Activated naive CD4-positive, alpha-beta T cell treated with anti-CD3 and anti-CD28 coated beads for 36 hours (primary cell): ENCODE measurements at regions not wholly inside any gene's neighbourhood (a gene's known extent, or its start where the extent isn't known, plus 50 kb on each side); places are given as distances from the start of the nearest gene placed in this dataset.
"Not testable (repeated sequence)": the region's sequence is repeated elsewhere in the genome, so short reads cannot be mapped to it uniquely, and the experiment has no call there.

Source experiments
- CTCF ChIA-PET: fragments of 350-600 bp; sonication (Branson Sonifier 250); formaldehyde crosslinking; loops from one replicate; lab custom pipeline; 2021; ENCODE audit warnings: antibody characterized with exemption; lab: Charles Lee
- DNase-seq: peaks from one replicate; pipeline ENCODE4 v3.0.0-alpha.2; 2020
- H3K27ac Mint-ChIP-seq: one replicate; pipeline ENCODE4 v1.8.0; 2021; ENCODE audit warnings: mild to moderate bottlenecking, mixed read lengths
- H3K27me3 Mint-ChIP-seq: one replicate; pipeline ENCODE4 v1.8.0; 2021; ENCODE audit warnings: low read depth, mixed read lengths
- H3K36me3 Mint-ChIP-seq: one replicate; pipeline ENCODE4 v1.8.0; 2021; ENCODE audit warnings: low read depth, mixed read lengths
- H3K4me1 Mint-ChIP-seq: one replicate; pipeline ENCODE4 v1.8.0; 2021; ENCODE audit warnings: low read depth, mixed read lengths
- H3K4me3 Mint-ChIP-seq: one replicate; pipeline ENCODE4 v1.8.0; 2021; ENCODE audit warnings: mild to moderate bottlenecking, moderate library complexity, mixed read lengths
- H3K9me3 Mint-ChIP-seq: one replicate; pipeline ENCODE4 v1.8.0; 2021; ENCODE audit warnings: mixed read lengths
- intact Hi-C: fragments of 100-400 bp; cut with micrococcal nuclease; formaldehyde crosslinking; loops from one replicate; pipeline ENCODE4 v1.15.1; 2023

DNA sequence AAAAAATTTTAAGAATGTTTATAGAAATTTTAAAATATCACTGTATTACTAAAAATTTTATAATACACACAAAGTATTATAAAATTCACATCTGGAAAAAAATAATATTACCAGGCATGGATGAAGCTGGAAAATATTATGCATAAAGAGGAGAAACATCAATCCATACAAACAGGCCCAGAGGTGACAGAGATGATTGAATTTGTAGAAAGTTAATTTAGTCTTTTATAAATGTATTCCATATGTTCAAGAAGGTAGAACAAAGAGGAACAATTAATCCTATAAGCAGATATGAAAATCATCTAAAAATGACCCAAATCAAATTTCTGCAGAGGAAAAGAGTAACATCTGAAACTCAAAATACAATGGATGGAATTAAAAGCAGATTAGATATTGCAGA, 605.2 kb upstream of the CELF4 start:
- H3K4me3 Mint-ChIP-seq = no peak overlapping the region
- DNase-seq = no peak
- CTCF ChIA-PET = no interaction called here
- H3K27me3 Mint-ChIP-seq = no peaks in the 10 kb centered on the region
- H3K36me3 Mint-ChIP-seq = no peaks in the 10 kb centered on the region
- H3K4me1 Mint-ChIP-seq = no peaks in the 10 kb centered on the region
- peaks cover 2% of the 10 kb centered on the region for H3K9me3 Mint-ChIP-seq
- no peak overlapping the region for H3K27ac Mint-ChIP-seq
- intact Hi-C loops = no loop called here

DNA sequence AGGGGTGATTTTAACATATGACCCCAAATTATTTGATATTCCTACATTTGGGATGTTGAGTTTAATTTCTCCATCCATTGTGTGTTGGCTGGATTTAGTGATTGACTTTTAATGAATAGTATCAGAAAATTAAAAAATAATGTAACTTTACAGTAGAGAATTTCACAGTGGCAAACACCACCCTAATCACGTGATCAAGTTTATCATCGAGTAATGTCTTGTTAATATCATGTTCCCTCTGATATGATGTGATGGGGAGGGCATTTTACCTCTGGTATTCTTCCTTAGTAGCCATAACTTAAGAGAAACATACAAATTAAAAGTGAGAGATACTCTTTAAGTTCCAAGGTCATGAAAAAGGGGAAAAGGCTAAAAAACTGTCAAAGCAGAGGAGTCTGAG, 602.0 kb upstream of the CELF4 start:
- CTCF ChIA-PET = no interaction called here
- H3K27me3 Mint-ChIP-seq = no peaks in the 10 kb centered on the region
- intact Hi-C loops = no loop called here

DNA sequence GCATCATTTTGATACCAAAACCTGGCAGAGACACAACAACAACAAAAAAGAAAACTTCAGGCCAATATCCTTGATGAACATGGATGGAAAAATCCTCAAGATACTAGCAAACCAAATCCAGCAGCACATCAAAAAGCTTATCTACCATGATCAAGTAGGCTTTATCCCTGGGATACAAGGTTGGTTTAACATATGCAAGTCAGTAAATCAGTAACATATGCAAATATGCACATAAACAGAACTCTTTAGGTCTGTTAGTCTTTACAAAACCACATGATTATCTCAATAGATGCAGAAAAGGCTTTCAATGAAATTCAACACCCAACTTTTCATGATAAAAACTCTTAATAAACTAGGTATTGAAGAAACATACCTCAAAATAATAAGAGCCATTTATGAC, 587.5 kb upstream of the CELF4 start:
- H3K27ac Mint-ChIP-seq, H3K4me1 Mint-ChIP-seq, H3K4me3 Mint-ChIP-seq, intact Hi-C loops, CTCF ChIA-PET, H3K27me3 Mint-ChIP-seq, H3K36me3 Mint-ChIP-seq, DNase-seq: not testable (repeated sequence)
- peaks cover 19% of the 10 kb centered on the region for H3K9me3 Mint-ChIP-seq

More for the DNA sequence above, 602.0 kb upstream of the CELF4 start:
- Mint-ChIP-seq H3K4me1 (no peaks in the 10 kb centered on the region), H3K4me3 (no peak overlapping the region), H3K27ac (no peak overlapping the region), H3K36me3 (no peaks in the 10 kb centered on the region), H3K9me3 (no peaks in the 10 kb centered on the region)
- DNase-seq = no peak

DNA sequence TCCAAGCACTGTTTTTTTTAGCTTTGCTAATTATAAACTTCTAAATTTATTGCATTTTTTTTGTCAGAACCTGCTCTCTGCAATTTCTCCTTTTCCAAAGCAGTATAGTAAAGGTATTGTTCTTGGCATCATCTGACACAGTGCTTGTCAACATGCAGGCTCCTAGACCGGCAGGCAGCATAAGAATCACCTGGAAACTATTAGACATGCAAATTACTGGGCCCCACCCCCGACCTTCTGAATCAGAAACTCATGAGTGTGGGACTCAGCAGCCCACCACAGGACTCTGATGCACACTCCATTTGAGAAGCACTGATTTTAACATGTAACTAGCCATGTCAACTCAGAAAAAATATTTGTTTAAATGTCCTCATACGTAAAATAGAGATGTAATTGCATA, 551.1 kb upstream of the CELF4 start:
- no peaks in the 10 kb centered on the region for H3K4me1 Mint-ChIP-seq
- CTCF ChIA-PET = no interaction called here
- intact Hi-C loops = no loop called here

DNA sequence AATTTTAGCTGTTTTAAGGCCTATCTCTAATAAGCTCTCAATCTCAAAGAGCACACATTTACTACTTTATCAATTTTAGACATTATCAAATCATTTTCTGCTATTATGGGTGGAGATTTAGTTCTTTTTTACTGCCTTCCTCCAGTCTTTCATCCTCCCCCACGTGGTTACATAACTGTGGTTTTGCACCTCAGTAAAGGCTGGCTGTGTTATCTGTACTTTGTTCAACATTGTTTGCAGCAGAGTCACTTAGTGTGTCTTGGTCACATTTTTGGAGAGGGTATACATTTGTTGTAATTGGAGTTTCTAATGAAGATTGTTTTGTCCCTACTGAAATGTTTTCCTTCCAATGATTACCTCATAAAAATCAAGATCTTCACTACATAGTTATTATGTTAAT, 549.6 kb upstream of the CELF4 start:
- intact Hi-C loops = no loop called here
- no peak overlapping the region for H3K4me3 Mint-ChIP-seq
- H3K36me3 Mint-ChIP-seq = no peaks in the 10 kb centered on the region
- H3K4me1 Mint-ChIP-seq = no peaks in the 10 kb centered on the region
- DNase-seq = no peak
- no peak overlapping the region for H3K27ac Mint-ChIP-seq
- H3K9me3 Mint-ChIP-seq = peaks cover 5% of the 10 kb centered on the region
- CTCF ChIA-PET = no interaction called here
- no peaks in the 10 kb centered on the region for H3K27me3 Mint-ChIP-seq

More for the DNA sequence above, 551.1 kb upstream of the CELF4 start:
- H3K4me3 Mint-ChIP-seq = no peak overlapping the region
- DNase-seq = no peak
- H3K9me3 Mint-ChIP-seq = no peaks in the 10 kb centered on the region
- H3K27ac Mint-ChIP-seq = no peak overlapping the region
- no peaks in the 10 kb centered on the region for H3K27me3 Mint-ChIP-seq
- no peaks in the 10 kb centered on the region for H3K36me3 Mint-ChIP-seq

DNA sequence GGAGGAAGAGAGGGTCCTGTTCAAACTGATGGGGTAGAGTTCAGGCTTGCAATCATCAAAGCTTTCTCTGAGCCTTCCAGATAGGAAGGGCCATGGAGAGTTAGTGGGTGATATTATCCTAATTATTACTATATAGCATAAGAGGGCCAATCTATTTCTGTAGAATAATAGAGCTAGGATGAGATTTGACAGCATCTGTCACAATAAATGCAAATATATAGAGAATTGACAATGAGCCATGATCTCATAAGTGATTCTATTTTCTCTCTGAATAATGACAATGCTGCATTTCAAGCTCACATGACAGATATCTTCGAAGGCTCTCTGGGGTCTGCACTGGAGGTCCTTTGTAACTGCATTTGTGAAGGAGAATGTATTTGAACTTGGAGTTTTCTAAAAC, 521.9 kb upstream of the CELF4 start:
- Mint-ChIP-seq H3K27ac (no peak overlapping the region), H3K36me3 (no peaks in the 10 kb centered on the region), H3K27me3 (no peaks in the 10 kb centered on the region), H3K4me1 (no peaks in the 10 kb centered on the region), H3K9me3 (no peaks in the 10 kb centered on the region), H3K4me3 (no peak overlapping the region)
- intact Hi-C loops = no loop called here
- no peak for DNase-seq
- CTCF ChIA-PET = no interaction called here

DNA sequence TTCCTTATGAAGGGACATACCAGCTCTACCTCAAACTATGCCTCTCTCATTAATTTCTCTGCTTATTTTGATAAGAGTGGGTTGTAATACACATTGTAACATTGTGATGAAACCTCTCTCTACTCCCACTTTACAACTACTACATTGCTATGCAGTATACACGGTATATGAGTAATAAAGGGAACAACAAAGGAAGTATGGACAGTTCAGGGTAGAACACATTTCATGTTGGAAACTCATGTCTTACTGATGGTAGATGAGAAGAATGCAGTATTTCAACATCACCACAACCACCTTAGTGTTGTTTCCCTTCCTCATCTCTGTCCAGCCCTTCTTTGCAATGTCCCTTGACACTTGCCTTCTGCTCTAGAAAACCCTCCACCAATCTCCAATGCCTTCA, 515.9 kb upstream of the CELF4 start:
- Mint-ChIP-seq H3K27me3 (no peaks in the 10 kb centered on the region), H3K27ac (no peak overlapping the region), H3K4me1 (no peaks in the 10 kb centered on the region), H3K36me3 (no peaks in the 10 kb centered on the region), H3K4me3 (no peak overlapping the region), H3K9me3 (peaks cover 2% of the 10 kb centered on the region)
- DNase-seq = no peak
- CTCF ChIA-PET = no interaction called here
- intact Hi-C loops = no loop called here

DNA sequence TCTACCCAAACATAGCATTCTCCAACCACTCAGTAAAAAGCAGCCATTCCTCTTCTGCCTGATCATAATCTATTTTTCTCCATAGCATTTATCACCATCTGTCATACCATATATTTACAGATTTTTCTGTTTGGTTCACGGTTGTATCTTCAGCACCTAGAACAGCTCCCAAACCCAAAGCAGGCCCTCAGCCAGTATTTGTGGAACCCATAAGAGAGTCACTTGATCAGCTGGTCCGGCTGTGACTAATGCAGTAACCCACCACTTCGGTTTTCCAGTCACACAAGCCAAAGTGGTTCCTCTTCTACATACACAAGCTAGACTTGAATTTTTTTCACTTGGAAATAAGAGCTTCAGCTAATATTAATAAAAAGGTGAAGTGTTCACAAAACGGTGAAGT, 511.6 kb upstream of the CELF4 start:
- Mint-ChIP-seq H3K9me3 (peaks cover 4% of the 10 kb centered on the region), H3K4me1 (no peaks in the 10 kb centered on the region), H3K36me3 (no peaks in the 10 kb centered on the region), H3K27ac (no peak overlapping the region), H3K27me3 (no peaks in the 10 kb centered on the region), H3K4me3 (no peak overlapping the region)
- intact Hi-C loops = no loop called here
- no peak for DNase-seq
- CTCF ChIA-PET = no interaction called here

DNA sequence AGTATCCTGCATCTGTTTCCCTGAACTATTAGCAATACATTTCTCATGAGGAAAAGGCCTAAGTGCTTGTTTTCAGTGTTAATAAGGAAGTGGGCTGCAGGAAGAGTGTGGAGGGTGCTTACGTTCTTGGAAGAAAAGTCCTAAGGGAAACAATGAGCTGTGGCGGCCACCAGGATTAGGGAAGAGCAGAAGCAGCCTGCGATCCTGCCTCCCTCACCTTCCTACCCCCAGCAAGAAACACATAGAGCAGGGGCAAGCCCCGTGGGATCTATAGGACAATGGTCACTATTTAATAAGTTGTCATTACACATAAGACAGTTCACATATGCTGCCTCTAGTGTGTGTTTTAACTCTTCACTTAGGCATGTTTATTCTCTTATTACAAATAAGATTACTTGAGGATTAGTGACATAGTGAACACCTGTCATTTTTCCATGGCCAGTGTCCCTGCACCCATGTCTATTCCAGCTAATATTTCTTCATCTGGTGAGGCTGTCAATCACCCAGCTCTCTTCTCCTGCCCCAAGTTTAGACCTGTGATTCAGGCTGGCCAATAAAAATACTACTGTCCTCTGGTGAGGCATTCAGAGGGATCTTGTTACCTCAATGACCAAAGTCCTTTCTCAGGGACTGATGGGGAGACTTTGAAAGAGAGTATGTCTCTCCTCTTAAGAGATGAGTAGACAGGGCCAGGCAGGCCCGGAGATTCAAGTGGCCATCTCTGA, 510.9 kb upstream of the CELF4 start:
- H3K27me3 Mint-ChIP-seq = no peaks in the 10 kb centered on the region
- peaks cover 4% of the 10 kb centered on the region for H3K9me3 Mint-ChIP-seq
- no peak overlapping the region for H3K27ac Mint-ChIP-seq
- no peak for DNase-seq
- no peak overlapping the region for H3K4me3 Mint-ChIP-seq
- CTCF ChIA-PET = no interaction called here
- H3K36me3 Mint-ChIP-seq = no peaks in the 10 kb centered on the region
- intact Hi-C loops = no loop called here
- no peaks in the 10 kb centered on the region for H3K4me1 Mint-ChIP-seq

DNA sequence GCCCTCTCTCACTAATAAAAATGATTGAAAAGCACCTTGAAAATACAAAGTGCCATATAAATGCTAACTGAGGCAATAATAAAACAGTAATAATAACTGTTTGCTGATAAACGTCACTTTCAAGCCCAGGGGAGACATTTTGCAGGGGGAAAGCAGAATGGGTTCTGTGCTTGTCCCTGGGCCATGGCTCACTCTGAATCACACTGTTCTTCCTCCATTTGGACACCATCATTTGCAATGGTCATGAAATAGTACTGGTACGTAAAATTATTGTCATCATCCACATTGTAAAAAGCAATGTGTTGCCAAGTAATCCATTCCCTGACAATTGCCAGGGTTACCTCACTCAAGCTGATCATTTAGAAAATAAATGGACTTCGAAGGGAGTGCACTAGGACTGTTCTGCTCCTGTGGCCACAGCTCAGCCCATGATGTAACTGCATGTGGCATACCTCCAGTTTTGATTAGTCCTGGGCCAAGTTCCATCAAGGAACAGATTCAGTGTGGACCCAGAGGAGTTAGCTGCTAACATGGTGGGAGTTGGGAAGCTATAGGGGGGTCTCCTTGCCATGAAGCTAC, 508.8 kb upstream of the CELF4 start:
- no peak for DNase-seq
- Mint-ChIP-seq H3K27ac (no peak overlapping the region), H3K36me3 (no peaks in the 10 kb centered on the region), H3K27me3 (no peaks in the 10 kb centered on the region), H3K9me3 (peaks cover 4% of the 10 kb centered on the region), H3K4me3 (no peak overlapping the region), H3K4me1 (no peaks in the 10 kb centered on the region)
- CTCF ChIA-PET = no interaction called here
- intact Hi-C loops = no loop called here

DNA sequence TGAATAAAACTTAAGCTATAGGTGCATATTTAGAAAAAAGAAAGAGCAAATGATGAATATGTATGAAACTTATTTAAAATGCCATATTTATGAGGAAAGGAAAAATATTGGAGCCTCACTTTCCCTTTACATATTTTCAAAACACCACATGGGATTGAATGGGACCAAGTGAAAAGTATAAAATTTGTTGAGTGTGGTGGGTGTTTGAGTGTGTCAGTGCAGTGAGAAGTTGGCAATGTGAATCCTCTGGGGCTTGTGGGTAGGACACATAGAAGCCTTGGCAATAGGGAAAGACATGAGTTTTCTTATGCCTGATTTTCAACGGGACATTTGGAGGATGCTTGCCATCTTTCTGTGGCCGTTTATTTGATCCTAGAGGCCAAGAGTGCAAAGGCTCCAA, 502.2 kb upstream of the CELF4 start:
- Mint-ChIP-seq H3K4me1 (no peaks in the 10 kb centered on the region), H3K4me3 (no peak overlapping the region), H3K9me3 (peaks cover 4% of the 10 kb centered on the region)

DNA sequence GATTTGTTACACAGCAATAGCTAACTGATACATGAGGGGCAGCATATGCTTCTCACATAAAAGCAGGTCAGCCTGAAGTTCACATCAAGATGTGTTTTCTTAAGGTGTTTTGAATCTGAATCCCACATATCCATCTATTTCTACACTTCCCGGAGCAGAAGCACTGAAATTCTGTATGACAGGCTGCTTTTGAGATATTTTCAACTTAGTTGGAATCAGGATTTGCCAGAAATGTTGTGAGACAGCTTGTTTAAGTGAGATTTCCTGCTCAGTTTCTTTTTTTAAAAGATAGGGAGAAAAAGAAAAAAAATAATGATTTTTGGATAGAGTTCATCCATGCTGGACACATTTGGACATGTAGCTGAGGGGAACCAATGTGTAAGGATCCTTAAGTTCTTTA, 501.5 kb upstream of the CELF4 start:
- H3K36me3 Mint-ChIP-seq = no peaks in the 10 kb centered on the region
- H3K27ac Mint-ChIP-seq = no peak overlapping the region
- no peak for DNase-seq
- CTCF ChIA-PET = interaction anchor here (0.7 kb wide), 1 partner anchor 1288 kb away, joined by 5 read pairs; no protein-coding TSS in a partner anchor
- intact Hi-C loops = no loop called here
- no peak overlapping the region for H3K4me3 Mint-ChIP-seq
- H3K4me1 Mint-ChIP-seq = no peaks in the 10 kb centered on the region
- peaks cover 4% of the 10 kb centered on the region for H3K9me3 Mint-ChIP-seq
- no peaks in the 10 kb centered on the region for H3K27me3 Mint-ChIP-seq

More for the DNA sequence above, 502.2 kb upstream of the CELF4 start:
- CTCF ChIA-PET = interaction anchor here (0.7 kb wide), 1 partner anchor 1287 kb away, joined by 5 read pairs; no protein-coding TSS in a partner anchor
- no peaks in the 10 kb centered on the region for H3K27me3 Mint-ChIP-seq
- intact Hi-C loops = no loop called here
- no peak overlapping the region for H3K27ac Mint-ChIP-seq
- no peaks in the 10 kb centered on the region for H3K36me3 Mint-ChIP-seq
- no peak for DNase-seq

DNA sequence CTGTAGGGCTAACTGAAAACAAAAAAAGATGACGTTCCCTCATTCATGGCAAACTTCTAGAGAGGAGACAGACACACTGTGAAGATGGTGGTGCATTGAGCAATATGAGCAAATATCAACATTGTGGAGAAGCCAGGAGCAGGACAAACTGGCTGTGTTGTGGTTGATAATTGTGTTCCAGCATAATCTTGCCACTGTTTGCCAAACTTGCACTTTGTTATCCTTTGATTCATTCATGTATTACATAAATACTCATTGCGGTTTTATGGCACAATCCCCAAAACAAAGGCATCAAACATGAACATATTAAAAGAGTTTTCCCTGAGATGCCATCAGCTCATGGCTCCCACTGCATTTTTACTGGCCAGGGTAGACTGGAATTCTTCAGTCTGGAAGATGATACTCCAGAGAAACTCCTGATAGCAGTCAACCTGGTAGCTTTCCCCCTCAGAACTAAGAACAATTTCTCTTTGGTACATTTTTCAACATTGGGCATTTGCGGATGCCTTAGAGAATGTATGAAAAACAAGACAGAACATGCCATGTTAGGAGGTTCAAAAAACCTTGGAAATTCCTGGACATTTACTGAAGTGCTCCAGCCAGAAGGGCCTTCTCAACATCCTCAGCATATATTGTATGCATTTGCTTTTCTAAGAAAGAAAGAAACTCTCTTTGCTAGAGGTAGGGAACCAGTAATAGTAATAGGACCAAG, 487.4 kb upstream of the CELF4 start:
- CTCF ChIA-PET = no interaction called here

More for the DNA sequence above, 487.4 kb upstream of the CELF4 start:
- no peaks in the 10 kb centered on the region for H3K27me3 Mint-ChIP-seq
- no peaks in the 10 kb centered on the region for H3K9me3 Mint-ChIP-seq
- no peak overlapping the region for H3K4me3 Mint-ChIP-seq
- no peaks in the 10 kb centered on the region for H3K4me1 Mint-ChIP-seq
- intact Hi-C loops = no loop called here
- H3K27ac Mint-ChIP-seq = no peak overlapping the region
- no peak for DNase-seq
- no peaks in the 10 kb centered on the region for H3K36me3 Mint-ChIP-seq
